ENCODE measurements at regions not wholly inside any gene's neighbourhood (a gene's known extent, or its start where the extent isn't known, plus 50 kb on each side); places are given as distances from the start of the nearest gene placed in this dataset.
"Not testable (repeated sequence)": the region's sequence is repeated elsewhere in the genome, so short reads cannot be mapped to it uniquely, and the experiment has no call there.

DNA sequence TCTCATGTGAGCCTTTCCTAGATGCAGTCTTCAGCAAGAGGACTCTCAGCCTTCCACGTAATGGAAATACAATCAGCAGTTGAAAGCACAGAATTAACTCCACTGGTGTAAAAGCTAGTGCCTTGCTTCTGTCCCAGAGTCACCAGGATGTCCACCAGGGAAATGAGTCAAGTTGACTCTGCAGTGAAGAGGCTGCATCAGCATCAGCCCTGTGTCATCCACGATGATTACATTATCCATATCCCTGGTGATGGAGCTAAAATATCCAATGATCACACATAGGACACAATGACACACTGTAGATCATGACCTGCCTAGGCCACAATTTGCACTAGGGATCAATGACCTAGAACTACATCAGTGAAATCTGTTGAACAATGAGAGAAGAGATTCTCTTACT, 262.4 kb downstream of the ERMARD start:
- DNase-seq (ENCODE audit: low read depth, low spot score) = no peak
- H3K27ac ChIP-seq = no peak overlapping the region

DNA sequence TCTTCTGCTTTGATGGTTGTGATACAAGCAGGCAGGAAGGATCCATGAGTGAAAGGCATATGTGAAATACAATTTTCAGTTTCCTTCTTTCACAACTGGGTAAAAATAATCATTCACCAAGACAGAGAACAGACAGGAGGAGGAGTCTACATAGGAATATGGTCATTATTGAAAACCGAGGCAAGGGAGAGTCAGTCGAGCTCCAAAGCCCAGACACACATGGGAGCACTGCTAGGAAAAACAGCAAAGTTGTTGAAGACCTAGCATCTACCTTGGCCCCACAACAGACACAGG, 260.6 kb downstream of the ERMARD start:
- no peak overlapping the region for H3K27ac ChIP-seq

DNA sequence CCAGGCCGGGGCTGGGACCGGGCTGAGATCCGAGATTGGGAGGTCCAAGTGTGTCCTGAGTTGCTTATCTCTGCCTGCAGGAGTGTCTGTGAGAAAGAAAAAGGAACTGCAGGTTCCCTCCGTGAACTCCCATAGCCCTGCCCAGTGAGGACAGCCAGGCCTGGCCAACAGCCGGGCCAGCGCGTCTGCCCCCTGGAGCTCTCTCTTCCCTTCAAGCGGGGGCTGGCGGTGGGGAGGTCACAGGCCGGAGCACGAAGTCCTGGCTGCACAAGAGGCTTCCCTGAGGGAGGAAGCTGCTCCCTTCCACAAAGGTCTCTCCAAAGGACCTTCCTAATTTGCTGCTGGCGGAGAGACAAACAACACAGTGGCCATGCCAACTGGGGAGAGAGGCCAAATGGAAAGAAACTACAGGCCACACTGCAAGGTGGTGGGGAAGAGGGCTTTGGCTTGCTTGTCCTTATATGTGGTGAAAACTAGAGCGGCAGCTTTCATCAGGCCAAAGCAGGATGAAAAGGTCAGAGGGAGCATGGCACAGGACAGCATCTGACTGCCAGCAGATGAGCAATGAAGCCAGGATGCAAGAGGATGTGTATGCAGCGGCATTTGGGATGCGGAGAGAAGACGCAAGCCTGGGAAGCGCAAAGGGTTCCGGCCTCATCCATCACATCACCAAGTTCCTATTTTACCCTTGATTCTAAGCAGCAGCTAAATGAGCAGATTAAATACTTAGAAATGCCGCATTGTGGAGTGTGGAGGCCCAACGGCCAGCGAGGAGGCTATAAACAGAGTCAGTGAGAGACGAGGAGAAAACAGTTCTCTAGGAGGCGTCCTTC, 260.0 kb downstream of the ERMARD start:
- no peak for DNase-seq (ENCODE audit: low read depth, low spot score)
- H3K27ac ChIP-seq = no peak overlapping the region

More for the DNA sequence above, 260.6 kb downstream of the ERMARD start:
- DNase-seq (ENCODE audit: low read depth, low spot score) = no peak

DNA sequence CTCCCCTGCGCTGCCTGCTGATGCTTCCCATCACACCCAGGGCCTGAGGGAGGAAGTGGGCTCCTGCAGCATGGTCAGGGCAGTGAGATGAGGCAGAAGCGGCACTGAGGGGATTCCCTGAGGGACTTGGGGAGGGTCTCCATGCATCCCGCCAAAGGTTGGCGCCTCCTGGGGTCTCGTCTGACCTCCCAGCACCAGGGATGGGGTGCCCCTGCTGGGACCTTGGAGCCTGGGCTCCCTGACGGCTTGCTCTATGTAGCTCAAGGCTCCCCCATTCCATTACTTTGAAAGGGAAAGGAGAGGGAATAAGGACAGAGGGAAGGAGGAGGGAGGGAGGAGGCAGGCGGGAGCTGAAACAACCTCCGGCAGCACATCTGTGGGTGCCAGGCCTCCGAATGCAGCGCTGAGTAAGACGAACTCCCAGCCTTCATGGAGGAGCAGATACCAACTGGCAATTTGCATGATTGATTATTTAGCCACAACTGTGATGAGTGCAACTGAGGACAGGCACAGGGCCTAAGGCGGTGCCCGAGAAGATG, 259.3 kb downstream of the ERMARD start:
- no peak overlapping the region for H3K27ac ChIP-seq
- DNase-seq (ENCODE audit: low read depth, low spot score) = no peak

DNA sequence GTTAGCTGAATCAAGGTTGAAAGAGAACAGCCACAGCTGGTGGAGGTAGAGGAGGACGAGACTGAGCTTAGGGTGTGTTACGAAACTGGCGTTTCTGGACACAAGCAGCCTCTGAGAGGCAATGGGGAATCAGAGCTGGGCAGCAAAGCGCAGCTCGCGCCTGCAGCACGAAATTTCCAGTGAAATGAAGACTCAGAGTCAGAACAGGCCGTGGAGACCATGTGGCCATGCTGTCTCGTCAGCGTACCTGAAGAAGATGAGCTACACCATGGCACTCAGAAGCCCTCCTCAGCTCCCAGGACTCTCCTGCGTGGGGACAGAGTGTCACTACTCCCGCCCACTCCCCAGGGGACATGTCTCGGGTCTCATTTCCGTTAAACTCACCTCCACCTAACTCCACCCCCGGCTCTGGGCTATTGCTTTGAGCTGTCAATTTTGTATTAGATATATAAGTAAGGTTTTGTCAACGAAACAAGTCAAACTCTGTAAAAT, 256.9 kb downstream of the ERMARD start:
- DNase-seq (ENCODE audit: low read depth, low spot score) = no peak
- H3K27ac ChIP-seq = no peak overlapping the region

DNA sequence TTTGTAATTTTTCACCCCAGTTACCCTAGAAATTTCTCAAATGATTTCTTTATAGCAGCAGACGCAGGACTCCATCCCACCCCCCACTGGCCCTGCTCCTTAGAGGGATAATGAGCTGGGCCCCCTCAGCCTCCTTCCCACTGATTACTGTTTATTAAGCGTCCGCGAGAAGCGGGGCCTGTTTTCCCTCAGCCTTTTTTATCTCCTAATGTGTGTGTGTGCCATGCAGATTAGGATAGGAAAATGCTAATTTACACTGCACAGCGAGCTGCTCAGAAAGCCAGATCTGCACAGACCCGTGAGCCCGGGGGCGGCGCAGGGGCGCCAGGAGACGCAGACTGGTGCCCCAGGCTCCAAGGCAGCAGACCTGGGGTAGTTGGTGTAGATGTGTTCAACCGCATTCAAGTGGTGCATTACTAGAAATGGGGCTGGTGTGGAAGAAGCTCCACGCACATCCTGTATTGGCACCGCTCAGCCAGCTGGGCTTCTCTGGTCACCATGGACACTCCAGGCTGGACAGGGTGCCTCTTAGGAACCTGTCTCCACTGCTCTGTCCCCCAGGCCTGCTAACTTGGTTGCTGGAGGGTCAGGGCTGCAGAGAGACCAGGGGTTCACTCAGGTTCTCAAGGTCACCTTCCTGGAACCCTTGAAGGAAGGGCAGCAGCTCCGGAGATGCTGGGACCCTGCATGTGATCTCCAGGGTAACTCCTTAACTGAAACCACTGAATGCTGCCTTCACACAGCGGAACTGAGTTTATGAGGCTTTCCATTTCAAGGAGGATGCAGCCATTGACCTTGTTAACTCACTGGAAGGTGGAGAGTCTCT, 256.3 kb downstream of the ERMARD start:
- no peak for DNase-seq (ENCODE audit: low read depth, low spot score)
- no peak overlapping the region for H3K27ac ChIP-seq

DNA sequence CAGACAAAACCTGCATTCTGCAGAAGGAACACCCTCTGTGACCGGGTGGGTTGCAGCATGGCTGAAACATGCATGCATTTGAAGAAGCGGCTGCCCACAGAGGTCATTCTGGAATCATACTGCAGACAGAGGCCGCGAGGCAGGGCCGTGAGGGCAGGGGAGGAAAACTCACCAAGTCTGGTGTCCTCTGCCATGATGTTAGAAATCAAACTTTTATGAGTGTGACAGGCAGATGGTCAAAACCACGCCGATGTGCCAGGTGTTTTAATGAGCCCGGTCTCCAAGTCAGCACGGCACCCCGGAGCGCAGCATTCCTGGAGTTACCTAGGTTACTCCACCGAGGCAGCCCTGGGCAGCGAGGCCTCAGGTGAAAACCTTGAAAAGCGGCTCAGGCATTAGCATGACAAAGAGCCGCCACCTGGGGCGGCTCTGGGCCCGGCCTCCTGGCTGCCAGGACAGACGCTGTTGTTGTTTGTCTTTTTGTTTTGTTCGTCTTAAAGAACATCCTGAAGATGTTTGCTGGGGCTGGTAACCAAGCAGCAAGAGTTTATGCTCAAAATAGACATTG, 255.6 kb downstream of the ERMARD start:
- DNase-seq (ENCODE audit: low read depth, low spot score) = no peak

DNA sequence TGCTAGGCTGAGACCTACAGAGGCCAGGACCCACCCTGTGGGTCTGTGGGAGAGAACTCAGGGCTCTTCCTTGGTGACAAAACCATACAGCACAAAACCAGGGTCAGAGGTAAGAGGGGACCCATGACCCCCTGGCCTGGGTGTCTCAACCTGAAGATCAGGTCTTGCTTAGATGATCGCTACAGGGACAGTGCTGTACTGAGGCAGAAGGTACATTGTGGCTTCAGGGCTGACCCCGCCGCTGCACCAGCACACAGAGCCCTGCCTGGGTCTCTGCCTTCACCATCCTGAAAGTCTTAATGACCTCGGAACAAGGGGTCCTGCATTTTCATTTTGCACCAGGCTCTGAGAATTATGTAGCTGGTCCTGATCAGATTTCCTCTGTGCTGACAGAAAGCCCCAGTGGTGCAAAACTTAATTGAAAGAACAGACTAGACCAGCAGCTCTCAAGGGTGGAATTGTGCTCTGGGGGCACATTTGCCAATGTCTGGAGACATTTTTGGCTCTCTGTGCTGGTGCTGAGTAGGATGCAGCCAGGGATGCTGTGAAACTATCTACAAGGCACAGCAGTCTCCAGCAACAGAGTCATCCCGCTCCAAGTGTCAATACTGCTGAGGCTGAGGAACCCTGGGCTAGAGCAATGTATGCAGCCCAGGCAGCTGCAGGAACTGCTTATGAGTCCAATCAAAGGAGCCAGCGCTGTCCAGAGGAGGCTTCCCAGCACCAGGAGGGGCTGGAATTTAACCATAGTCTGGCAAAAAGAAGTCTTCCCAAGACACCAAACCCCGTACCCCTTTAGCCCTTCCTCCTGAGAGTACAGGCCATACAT, 254.9 kb downstream of the ERMARD start:
- DNase-seq (ENCODE audit: low read depth, low spot score) = no peak
- H3K27ac ChIP-seq = no peak overlapping the region

More for the DNA sequence above, 255.6 kb downstream of the ERMARD start:
- H3K27ac ChIP-seq = no peak overlapping the region

DNA sequence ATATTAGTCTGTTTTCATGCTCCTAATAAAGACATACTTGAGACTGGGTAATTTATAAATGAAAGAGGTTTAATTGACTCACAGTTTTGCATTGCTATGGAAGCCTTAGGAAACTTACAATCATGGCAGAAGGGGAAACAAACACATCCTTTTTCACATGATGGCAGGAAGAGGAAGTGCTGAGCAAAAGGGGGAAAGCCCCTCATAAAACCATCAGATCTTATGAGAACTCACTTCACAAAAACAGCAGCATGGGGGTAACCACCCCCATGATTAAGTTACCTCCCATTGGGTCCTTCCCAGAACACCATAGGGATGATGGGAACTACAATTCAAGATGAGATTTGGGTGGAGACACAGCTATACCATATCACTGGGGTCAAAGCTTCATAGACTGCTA, 254.2 kb downstream of the ERMARD start:
- no peak overlapping the region for H3K27ac ChIP-seq
- no peak for DNase-seq (ENCODE audit: low read depth, low spot score)

DNA sequence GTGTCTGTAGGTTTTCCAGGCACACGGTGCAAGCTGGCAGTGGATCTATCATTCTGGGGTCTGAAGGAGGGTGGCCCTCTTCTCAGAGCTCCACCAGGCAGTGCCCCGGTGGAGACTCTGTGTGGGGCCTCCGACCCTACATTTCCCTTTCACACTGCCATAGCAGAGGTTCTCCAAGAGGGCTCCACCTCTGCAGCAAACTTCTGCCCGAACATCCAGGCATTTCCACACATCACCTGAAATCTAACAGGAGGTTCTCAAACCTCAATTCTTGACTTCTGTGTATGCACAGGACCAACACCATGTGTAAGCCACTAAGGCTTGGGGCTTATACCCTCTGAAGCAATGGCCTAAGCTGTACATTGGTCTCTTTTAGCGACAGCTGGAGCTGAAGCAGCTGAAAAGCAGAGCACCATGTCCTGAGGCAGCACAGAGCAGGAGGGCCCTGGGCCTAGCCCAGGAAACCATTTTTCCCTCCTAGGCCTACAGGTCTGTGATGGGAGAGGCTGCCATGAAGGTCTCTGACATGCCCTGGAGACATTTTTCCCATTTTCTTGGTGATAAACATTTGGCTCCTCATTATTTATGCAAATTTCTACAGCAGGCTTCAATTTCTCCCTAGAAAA, 253.3 kb downstream of the ERMARD start:
- DNase-seq (ENCODE audit: low read depth, low spot score) = no peak

DNA sequence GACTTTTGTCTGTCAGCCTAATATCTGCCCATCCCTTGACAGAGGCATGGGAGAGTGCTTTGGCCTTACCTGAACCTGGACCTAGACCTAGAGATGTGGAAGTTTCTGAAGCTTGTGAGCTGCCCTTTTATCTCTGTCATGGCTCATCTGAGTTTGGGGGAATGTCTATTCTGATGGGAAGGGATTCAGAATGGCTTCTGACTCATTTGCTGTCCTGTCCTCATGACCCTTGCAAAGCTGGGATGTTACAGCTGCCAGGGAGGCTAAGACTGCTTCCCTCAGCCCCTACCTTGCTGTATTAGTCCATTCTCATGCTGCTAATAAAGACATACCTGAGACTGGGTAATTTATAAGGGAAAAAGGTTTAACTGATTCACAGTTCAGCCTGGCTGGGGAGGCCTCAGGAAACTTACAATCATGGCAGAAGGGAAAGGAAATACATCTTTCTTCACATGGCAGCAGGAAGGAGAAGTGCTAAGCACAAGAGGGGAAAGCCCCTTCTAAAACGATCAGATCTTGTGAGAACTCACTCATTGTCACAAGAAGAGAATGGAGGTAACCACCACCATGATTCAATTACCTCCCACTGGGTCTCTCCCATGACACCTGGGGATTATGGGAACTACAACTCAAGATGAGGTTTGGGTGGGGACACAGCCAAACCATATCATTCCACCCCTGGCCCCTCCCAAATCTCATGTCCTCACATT, 252.2 kb downstream of the ERMARD start:
- H3K27ac ChIP-seq = no peak overlapping the region

More for the DNA sequence above, 253.3 kb downstream of the ERMARD start:
- H3K27ac ChIP-seq = no peak overlapping the region

DNA sequence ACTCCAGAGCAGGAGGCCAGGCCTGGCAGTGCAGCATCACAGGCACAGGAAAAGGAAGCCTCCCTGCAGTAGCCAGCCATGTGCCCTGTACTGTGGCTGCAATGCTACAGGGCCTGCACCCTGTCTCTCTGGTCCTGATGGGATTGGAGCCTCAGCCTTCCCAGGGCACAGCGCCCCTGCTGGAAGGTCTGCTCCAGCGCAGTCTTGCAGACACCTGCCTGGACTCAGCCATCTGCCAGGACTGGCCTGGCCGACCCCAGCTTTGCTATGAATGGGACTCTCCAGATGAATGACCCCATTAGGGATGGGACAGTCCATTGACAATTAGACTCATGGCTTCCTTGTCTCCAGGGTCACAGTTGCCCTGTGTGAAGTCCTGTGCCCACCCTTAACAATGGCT, 251.6 kb downstream of the ERMARD start:
- H3K27ac ChIP-seq = no peak overlapping the region
- DNase-seq (ENCODE audit: low read depth, low spot score) = no peak

More for the DNA sequence above, 252.2 kb downstream of the ERMARD start:
- DNase-seq (ENCODE audit: low read depth, low spot score) = no peak

DNA sequence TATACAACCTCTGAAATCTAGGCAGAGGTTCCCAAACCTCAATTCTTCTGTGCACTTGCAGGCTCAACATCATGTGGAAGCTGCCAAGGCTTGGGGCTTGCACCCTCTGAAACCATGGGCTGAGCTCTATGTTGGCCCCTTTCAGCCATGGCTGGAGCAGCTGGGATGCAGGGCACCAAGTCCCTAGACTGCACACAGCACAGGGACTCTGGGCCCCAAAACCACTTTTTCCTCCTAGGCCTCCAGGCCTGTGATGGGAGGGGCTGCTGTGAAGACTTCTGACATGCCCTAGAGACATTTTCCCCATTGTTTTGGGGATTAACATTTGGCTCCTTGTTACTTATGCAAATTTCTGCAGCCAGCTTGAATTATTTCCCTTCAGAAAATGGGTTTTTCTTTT, 250.4 kb downstream of the ERMARD start:
- DNase-seq (ENCODE audit: low read depth, low spot score); H3K27ac ChIP-seq: not testable (repeated sequence)

DNA sequence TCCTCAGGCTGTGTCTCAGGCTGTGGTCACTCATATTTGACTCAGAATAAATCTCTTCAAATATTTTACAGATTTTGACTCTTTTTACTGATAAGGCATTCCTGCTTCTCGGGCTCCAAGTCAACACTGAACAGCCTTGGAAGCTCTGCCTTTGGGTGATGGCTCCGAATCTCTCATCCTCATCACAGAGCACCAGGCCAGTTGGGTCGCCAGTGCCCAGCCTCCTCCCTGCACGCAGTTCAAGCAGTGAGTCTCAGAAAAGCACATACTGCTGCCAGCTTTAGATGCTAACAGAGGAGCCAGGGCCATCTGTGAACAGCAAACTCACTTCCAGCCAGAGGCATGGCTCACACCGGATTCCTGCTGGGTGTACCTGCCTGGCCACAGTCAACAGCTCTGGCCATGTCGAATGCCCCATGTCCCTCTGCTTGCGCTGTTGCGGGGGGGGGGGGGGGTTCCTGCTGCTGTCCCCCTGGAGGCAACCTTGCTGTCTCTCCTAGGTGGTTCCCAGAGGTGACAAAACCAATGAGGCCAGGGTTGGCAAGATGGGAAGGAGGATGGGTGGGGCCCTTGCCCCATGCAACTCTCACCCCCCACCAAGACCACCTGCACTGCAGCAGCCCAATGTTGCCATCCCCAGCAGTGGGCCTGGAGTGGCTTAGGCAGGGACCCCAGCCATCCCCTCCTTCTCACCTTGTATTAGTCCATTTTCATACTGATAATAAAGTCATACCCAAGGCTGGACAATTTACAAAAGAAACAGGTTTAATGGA, 248.8 kb downstream of the ERMARD start:
- H3K27ac ChIP-seq = no peak overlapping the region
- DNase-seq (ENCODE audit: low read depth, low spot score) = no peak

DNA sequence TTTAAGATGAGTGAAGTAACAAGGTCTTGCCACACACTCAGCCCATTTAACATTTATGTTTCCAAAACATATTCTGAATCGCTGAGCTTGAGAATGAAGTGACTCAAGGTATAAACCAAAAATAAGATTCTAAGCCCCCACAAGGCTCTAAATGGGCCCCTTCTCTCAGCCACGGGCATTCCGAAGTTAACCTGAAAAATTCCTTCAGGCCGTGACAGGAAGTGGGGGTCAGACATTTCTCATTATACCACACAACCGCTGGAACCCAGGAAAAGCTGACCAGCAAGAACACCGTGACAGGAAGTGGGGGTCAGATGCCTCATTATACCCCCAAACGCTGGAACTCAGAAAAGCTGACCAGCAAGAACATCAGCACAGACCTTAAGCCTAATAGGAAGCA, 247.9 kb downstream of the ERMARD start:
- DNase-seq (ENCODE audit: low read depth, low spot score) = no peak
- no peak overlapping the region for H3K27ac ChIP-seq

DNA sequence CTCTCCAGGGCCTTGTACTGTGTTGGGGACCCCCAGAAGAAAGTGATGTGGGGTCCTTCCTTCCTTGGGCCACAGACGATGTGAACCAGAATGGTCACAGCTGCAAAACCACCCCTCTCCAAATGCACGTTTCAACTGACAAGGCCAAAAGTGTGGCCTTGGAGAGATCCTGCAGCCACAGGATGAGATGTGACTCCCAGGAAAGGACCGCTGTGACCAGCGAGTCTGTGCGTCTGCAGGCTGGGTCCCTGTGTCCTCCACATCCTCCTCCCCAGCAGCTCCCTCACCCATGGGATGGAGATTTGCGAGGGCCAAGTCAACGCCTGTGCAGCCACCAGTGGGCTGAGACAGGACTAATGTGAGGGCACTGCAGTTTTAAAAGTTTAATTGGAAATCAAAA, 247.0 kb downstream of the ERMARD start:
- H3K27ac ChIP-seq = no peak overlapping the region
- DNase-seq (ENCODE audit: low read depth, low spot score) = no peak

DNA sequence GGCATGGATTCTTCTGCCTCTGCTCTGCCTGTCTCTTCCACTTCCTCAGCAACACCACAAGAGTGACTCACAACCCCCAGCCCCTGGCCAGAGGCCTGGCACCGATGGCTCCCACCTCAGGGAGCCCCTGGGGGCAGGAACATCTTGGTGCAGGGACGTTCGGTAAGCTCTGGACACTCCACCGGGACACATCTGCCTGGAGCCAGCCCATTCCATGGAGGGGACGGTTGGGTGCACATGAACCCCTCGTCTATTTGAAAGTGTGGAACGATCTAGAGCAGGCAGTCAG, 246.5 kb downstream of the ERMARD start:
- no peak for DNase-seq (ENCODE audit: low read depth, low spot score)
- no peak overlapping the region for H3K27ac ChIP-seq

DNA sequence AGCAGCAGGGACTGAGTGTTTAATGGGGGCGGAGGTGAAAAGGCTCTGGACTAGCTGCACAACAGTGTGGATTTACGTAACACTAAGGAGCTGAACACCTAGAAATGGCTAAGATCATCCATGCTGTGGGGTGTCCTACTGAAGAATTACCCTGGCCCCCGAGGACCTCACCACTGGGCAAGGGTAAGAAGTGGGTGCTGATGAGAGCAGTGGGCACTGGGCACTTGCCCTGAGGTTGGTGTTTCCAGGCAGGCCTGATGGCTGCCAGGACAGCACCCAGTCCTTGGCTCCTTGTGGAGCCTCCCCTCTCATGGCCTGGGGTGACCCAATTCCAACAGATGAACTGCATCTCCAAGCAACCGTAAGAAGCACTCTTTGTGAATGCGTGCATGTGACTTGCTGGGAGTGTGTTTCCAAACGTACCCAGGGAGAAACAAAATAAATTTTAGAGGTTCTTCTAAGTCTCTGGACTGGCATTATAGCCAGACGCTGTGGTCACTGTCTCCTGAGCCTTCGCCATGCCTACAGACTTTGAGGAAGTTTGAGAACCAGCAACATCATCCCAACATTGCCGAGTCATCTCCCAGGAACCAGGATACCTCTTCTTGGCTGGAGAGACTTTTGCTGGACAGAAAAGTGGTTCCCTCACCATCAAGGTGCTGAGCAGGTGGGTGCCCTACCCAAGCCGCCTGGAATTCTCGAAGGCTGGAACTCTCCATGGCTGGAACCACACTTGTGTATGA, 245.9 kb downstream of the ERMARD start:
- DNase-seq (ENCODE audit: low read depth, low spot score) = no peak
- H3K27ac ChIP-seq = no peak overlapping the region
